HG02970 (cell line): ENCODE measurements at regions not wholly inside any gene's neighbourhood (a gene's known extent, or its start where the extent isn't known, plus 50 kb on each side); places are given as distances from the start of the nearest gene placed in this dataset.

Source experiments
- ATAC-seq: cut with Tn5 transposase; IDR thresholded peaks from one replicate; pipeline ENCODE4 v1.9.1; 2021; ENCODE audit warnings: mild to moderate bottlenecking, moderate library complexity, moderate number of reproducible peaks; ENCODE audit not compliant: unreplicated experiment, low FRiP score

GRCh38 chr2:51695531-51695930 is 663.6 kb upstream of the NRXN1 start:
- ATAC-seq: no peak

- no peak for ATAC-seq
Measured at GRCh38 chr2:51693640-51694039, 661.7 kb upstream of the NRXN1 start.

- ATAC-seq: no peak
Measured at GRCh38 chr2:51681854-51682253, 649.9 kb upstream of the NRXN1 start.

GRCh38 chr2:51673628-51674027 is 641.7 kb upstream of the NRXN1 start:
- ATAC-seq: no peak

- ATAC-seq: no peak
Measured at GRCh38 chr2:51667679-51668078, 635.7 kb upstream of the NRXN1 start.

- no peak for ATAC-seq
Measured at GRCh38 chr2:51662187-51662586, 630.3 kb upstream of the NRXN1 start.

- no peak for ATAC-seq
Measured at GRCh38 chr2:51657849-51658248, 625.9 kb upstream of the NRXN1 start.

GRCh38 chr2:51650769-51651168 is 618.8 kb upstream of the NRXN1 start:
- no peak for ATAC-seq

GRCh38 chr2:51649366-51649765 is 617.4 kb upstream of the NRXN1 start:
- ATAC-seq: no peak

GRCh38 chr2:51638811-51639210 is 606.9 kb upstream of the NRXN1 start:
- no peak for ATAC-seq

GRCh38 chr2:51633073-51633472 is 601.1 kb upstream of the NRXN1 start:
- no peak for ATAC-seq

- ATAC-seq: no peak
Measured at GRCh38 chr2:51629406-51629805, 597.5 kb upstream of the NRXN1 start.

GRCh38 chr2:51628917-51629316 is 597.0 kb upstream of the NRXN1 start:
- ATAC-seq: no peak

- no peak for ATAC-seq
Measured at GRCh38 chr2:51624995-51625394, 593.1 kb upstream of the NRXN1 start.

- no peak for ATAC-seq
Measured at GRCh38 chr2:51620796-51621195, 588.9 kb upstream of the NRXN1 start.

- no peak for ATAC-seq
Measured at GRCh38 chr2:51619961-51620360, 588.0 kb upstream of the NRXN1 start.

- ATAC-seq: no peak
Measured at GRCh38 chr2:51612387-51612786, 580.5 kb upstream of the NRXN1 start.

GRCh38 chr2:51601706-51602105 is 569.8 kb upstream of the NRXN1 start:
- no peak for ATAC-seq

- ATAC-seq: no peak
Measured at GRCh38 chr2:51597086-51597485, 565.2 kb upstream of the NRXN1 start.

- ATAC-seq: no peak
Measured at GRCh38 chr2:51595836-51596235, 563.9 kb upstream of the NRXN1 start.

- no peak for ATAC-seq
Measured at GRCh38 chr2:51581636-51582267, 549.8 kb upstream of the NRXN1 start.

GRCh38 chr2:51579412-51579811 is 547.5 kb upstream of the NRXN1 start:
- no peak for ATAC-seq

GRCh38 chr2:51575181-51575580 is 543.2 kb upstream of the NRXN1 start:
- no peak for ATAC-seq
